NT2/D1 (cell line): ENCODE measurements at regions not wholly inside any gene's neighbourhood (a gene's known extent, or its start where the extent isn't known, plus 50 kb on each side); places are given as distances from the start of the nearest gene placed in this dataset.

Source experiments
- SUZ12 ChIP-seq: IDR thresholded peaks from 2 replicates; pipeline ENCODE4 v1.6.1; 2011; ENCODE audit not compliant: insufficient read length, insufficient read depth; ENCODE audit errors: extremely low read depth
- YY1 ChIP-seq: IDR thresholded peaks from 2 replicates; pipeline ENCODE4 v1.6.1; 2011; ENCODE audit not compliant: insufficient read length, insufficient read depth

DNA sequence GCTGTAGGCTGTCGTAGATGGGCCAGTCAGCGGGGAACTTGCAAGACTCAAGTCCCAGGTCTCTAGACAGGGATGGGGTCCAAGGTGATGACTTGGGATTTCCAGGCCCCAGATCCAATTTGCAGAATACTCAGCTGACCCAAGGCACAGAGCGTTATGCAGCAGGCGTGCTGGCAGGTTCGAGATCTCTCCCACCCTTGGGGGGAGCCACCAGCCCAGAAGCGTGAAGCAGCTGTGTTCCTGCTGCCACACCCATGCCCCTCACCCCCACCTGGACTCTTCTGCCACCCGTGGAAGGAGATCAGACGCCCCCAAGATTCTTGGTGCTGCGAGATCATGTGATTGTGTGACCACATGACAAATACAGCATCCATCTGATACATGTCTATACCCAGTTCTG lies 142.6 kb downstream of the BRD1 start:
- TF ChIP-seq YY1, result no peak
- no peak for TF ChIP-seq SUZ12
